K562 (cell line): ENCODE measurements at regions not wholly inside any gene's neighbourhood (a gene's known extent, or its start where the extent isn't known, plus 50 kb on each side); places are given as distances from the start of the nearest gene placed in this dataset.

Experiments used
- ARID1B ChIP-seq: fragments of 450-650 bp; IDR thresholded peaks from 2 replicates; pipeline ENCODE4 v1.6.1; 2016; ENCODE audit warnings: antibody characterized with exemption, mild to moderate bottlenecking, inconsistent platforms
- ATF1 ChIP-seq, 2 experiments: fragments of 450-650 bp in 1 of 2; IDR thresholded peaks; 2 replicates each; pipeline ENCODE4 v1.6.1; 2016; ENCODE audit warnings: missing compliant biosample characterization in 1 of 2, missing genetic modification characterization in 1 of 2
- EGR1 ChIP-seq: fragments of 450-650 bp; conservative IDR thresholded peaks from 2 replicates; pipeline ENCODE4 v1.6.1; 2017; ENCODE audit warnings: mild to moderate bottlenecking
- HDAC1 ChIP-seq, 2 experiments: fragments of 450-650 bp; IDR thresholded peaks; 2 replicates each; pipeline ENCODE4 v1.6.1; 2016 to 2017; ENCODE audit warnings: inconsistent platforms in 1 of 2, mild to moderate bottlenecking in 1 of 2, moderate library complexity in 1 of 2
- RCOR1 ChIP-seq, 2 experiments: IDR thresholded peaks; 2 replicates each; pipeline ENCODE4 v1.6.1; 2012; ENCODE audit warnings: low read depth in 2 of 2, low read length in 2 of 2, borderline replicate concordance in 1 of 2, improper control_type of control experiment in 1 of 2
- RNF2 ChIP-seq: sonication (generic); IDR thresholded peaks from 2 replicates; pipeline ENCODE4 v1.6.1; 2016
- SMARCE1 ChIP-seq: fragments of 450-650 bp; IDR thresholded peaks from 2 replicates; pipeline ENCODE4 v1.7.1; 2016; ENCODE audit warnings: mild to moderate bottlenecking
- STAT5A ChIP-seq: IDR thresholded peaks from 2 replicates; pipeline ENCODE4 v1.6.1; 2012; ENCODE audit warnings: low read length, inconsistent platforms, borderline replicate concordance
- ZFP30 ChIP-seq: fragments of 250-450 bp; sonication (Bioruptor Pico); IDR thresholded peaks from 2 replicates; pipeline ENCODE4 v1.8.0; 2022; ENCODE audit warnings: moderate library complexity, mild to moderate bottlenecking, inconsistent platforms, borderline replicate concordance
- TF ChIP-seq, protein P1 (sequence below): fragments of 450-650 bp; IDR thresholded peaks from 2 replicates; pipeline ENCODE4 v1.6.1; 2017; ENCODE audit warnings: antibody characterized with exemption, mild to moderate bottlenecking
- TF ChIP-seq, protein P2 (sequence below): fragments of 450-650 bp; IDR thresholded peaks from 2 replicates; pipeline ENCODE4 v1.6.1; 2016; ENCODE audit warnings: mild to moderate bottlenecking, moderate library complexity

DNA sequence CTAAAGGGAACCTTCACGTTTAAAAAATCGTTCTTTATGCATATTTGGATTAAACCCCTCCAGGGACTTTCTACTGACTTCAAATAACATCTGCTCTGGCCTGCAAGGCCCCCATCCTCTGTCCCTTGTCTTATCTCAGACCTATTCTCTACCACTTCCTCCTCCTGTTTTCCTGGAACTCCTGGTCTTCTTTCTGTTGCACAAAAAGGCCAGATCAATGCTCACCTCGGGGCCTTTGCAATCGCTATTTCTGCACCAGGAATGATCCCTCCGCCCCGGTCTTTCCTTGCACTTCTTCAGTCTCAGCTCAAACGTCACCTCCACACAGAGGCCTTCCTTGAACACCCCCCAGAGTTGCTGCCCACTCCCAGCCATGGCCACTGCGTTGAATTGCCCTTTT lies 57.6 kb upstream of the BEGAIN start (continued):
- TF ChIP-seq, protein P1, sequence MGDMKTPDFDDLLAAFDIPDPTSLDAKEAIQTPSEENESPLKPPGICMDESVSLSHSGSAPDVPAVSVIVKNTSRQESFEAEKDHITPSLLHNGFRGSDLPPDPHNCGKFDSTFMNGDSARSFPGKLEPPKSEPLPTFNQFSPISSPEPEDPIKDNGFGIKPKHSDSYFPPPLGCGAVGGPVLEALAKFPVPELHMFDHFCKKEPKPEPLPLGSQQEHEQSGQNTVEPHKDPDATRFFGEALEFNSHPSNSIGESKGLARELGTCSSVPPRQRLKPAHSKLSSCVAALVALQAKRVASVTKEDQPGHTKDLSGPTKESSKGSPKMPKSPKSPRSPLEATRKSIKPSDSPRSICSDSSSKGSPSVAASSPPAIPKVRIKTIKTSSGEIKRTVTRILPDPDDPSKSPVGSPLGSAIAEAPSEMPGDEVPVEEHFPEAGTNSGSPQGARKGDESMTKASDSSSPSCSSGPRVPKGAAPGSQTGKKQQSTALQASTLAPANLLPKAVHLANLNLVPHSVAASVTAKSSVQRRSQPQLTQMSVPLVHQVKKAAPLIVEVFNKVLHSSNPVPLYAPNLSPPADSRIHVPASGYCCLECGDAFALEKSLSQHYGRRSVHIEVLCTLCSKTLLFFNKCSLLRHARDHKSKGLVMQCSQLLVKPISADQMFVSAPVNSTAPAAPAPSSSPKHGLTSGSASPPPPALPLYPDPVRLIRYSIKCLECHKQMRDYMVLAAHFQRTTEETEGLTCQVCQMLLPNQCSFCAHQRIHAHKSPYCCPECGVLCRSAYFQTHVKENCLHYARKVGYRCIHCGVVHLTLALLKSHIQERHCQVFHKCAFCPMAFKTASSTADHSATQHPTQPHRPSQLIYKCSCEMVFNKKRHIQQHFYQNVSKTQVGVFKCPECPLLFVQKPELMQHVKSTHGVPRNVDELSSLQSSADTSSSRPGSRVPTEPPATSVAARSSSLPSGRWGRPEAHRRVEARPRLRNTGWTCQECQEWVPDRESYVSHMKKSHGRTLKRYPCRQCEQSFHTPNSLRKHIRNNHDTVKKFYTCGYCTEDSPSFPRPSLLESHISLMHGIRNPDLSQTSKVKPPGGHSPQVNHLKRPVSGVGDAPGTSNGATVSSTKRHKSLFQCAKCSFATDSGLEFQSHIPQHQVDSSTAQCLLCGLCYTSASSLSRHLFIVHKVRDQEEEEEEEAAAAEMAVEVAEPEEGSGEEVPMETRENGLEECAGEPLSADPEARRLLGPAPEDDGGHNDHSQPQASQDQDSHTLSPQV = 0 out of 2 replicates have a peak, but pooled peaks have one; percentile 6
- TF ChIP-seq SMARCE1 = 0 out of 2 replicates have a peak, but pooled peaks have one; percentile 18
- TF ChIP-seq ARID1B = peak; percentile 62
- TF ChIP-seq RCOR1 (IDR thresholded peaks at IDR 0.05; ENCODE audit: borderline replicate concordance in 1 of 2, low read depth in 2 of 2, low read length in 2 of 2) = 0 out of 4 replicates have a peak, but pooled peaks of 1 of the 2 experiments have one; percentile 21
- peak in 1 of 2 experiments; percentile 33; a peak in 1 of 4 replicates for TF ChIP-seq HDAC1 (IDR thresholded peaks at IDR 0.05)
- 0 out of 2 replicates have a peak, but pooled peaks have one; percentile 18 for TF ChIP-seq STAT5A
- no peak for TF ChIP-seq ZFP30 (CRISPR knock-in tag)
- TF ChIP-seq ATF1 (CRISPR knock-in tag; IDR thresholded peaks at IDR 0.05) = no peak
- TF ChIP-seq ATF1 (tag; IDR thresholded peaks at IDR 0.05) = no peak
- TF ChIP-seq, protein P2, sequence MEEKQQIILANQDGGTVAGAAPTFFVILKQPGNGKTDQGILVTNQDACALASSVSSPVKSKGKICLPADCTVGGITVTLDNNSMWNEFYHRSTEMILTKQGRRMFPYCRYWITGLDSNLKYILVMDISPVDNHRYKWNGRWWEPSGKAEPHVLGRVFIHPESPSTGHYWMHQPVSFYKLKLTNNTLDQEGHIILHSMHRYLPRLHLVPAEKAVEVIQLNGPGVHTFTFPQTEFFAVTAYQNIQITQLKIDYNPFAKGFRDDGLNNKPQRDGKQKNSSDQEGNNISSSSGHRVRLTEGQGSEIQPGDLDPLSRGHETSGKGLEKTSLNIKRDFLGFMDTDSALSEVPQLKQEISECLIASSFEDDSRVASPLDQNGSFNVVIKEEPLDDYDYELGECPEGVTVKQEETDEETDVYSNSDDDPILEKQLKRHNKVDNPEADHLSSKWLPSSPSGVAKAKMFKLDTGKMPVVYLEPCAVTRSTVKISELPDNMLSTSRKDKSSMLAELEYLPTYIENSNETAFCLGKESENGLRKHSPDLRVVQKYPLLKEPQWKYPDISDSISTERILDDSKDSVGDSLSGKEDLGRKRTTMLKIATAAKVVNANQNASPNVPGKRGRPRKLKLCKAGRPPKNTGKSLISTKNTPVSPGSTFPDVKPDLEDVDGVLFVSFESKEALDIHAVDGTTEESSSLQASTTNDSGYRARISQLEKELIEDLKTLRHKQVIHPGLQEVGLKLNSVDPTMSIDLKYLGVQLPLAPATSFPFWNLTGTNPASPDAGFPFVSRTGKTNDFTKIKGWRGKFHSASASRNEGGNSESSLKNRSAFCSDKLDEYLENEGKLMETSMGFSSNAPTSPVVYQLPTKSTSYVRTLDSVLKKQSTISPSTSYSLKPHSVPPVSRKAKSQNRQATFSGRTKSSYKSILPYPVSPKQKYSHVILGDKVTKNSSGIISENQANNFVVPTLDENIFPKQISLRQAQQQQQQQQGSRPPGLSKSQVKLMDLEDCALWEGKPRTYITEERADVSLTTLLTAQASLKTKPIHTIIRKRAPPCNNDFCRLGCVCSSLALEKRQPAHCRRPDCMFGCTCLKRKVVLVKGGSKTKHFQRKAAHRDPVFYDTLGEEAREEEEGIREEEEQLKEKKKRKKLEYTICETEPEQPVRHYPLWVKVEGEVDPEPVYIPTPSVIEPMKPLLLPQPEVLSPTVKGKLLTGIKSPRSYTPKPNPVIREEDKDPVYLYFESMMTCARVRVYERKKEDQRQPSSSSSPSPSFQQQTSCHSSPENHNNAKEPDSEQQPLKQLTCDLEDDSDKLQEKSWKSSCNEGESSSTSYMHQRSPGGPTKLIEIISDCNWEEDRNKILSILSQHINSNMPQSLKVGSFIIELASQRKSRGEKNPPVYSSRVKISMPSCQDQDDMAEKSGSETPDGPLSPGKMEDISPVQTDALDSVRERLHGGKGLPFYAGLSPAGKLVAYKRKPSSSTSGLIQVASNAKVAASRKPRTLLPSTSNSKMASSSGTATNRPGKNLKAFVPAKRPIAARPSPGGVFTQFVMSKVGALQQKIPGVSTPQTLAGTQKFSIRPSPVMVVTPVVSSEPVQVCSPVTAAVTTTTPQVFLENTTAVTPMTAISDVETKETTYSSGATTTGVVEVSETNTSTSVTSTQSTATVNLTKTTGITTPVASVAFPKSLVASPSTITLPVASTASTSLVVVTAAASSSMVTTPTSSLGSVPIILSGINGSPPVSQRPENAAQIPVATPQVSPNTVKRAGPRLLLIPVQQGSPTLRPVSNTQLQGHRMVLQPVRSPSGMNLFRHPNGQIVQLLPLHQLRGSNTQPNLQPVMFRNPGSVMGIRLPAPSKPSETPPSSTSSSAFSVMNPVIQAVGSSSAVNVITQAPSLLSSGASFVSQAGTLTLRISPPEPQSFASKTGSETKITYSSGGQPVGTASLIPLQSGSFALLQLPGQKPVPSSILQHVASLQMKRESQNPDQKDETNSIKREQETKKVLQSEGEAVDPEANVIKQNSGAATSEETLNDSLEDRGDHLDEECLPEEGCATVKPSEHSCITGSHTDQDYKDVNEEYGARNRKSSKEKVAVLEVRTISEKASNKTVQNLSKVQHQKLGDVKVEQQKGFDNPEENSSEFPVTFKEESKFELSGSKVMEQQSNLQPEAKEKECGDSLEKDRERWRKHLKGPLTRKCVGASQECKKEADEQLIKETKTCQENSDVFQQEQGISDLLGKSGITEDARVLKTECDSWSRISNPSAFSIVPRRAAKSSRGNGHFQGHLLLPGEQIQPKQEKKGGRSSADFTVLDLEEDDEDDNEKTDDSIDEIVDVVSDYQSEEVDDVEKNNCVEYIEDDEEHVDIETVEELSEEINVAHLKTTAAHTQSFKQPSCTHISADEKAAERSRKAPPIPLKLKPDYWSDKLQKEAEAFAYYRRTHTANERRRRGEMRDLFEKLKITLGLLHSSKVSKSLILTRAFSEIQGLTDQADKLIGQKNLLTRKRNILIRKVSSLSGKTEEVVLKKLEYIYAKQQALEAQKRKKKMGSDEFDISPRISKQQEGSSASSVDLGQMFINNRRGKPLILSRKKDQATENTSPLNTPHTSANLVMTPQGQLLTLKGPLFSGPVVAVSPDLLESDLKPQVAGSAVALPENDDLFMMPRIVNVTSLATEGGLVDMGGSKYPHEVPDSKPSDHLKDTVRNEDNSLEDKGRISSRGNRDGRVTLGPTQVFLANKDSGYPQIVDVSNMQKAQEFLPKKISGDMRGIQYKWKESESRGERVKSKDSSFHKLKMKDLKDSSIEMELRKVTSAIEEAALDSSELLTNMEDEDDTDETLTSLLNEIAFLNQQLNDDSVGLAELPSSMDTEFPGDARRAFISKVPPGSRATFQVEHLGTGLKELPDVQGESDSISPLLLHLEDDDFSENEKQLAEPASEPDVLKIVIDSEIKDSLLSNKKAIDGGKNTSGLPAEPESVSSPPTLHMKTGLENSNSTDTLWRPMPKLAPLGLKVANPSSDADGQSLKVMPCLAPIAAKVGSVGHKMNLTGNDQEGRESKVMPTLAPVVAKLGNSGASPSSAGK = peak; percentile 52
- TF ChIP-seq RNF2 = peak; percentile 41; the same call in 1 of the 2 replicates
- no peak for TF ChIP-seq EGR1
